Caco-2 (cell line): ENCODE measurements at regions not wholly inside any gene's neighbourhood (a gene's known extent, or its start where the extent isn't known, plus 50 kb on each side); places are given as distances from the start of the nearest gene placed in this dataset.

Experiments used
- BruUV-seq: library from RNA; stranded (reverse); fragments of 400-500 nt; replicated peaks from 2 replicates; lab custom pipeline; 2021; lab: Mats Ljungman, UMichigan
- CTCF ChIA-PET: fragments of 300-600 bp; sonication (Branson Sonifier 250); formaldehyde crosslinking; loops from one replicate; lab custom pipeline; 2022; ENCODE audit warnings: antibody characterized with exemption; lab: Charles Lee
- POLR2A ChIA-PET: fragments of 300-600 bp; sonication (Branson Sonifier 250); formaldehyde crosslinking; loops from one replicate; lab custom pipeline; 2022; ENCODE audit warnings: antibody characterized with exemption; lab: Charles Lee
- DNase-seq, 2 experiments: peaks; one replicate each; pipeline versions ENCODE4 v3.0.0 to v3.0.0-alpha.2; 2020 to 2022
- H3K27me3 ChIP-seq: replicated peaks from 2 replicates; pipeline ENCODE4 v1.6.0; 2011; ENCODE audit warnings: low read length; ENCODE audit not compliant: control insufficient read depth, insufficient read depth
- H3K36me3 ChIP-seq: 2 replicates; pipeline ENCODE4 v1.5.1; 2011; ENCODE audit warnings: low read length; ENCODE audit not compliant: control insufficient read depth, insufficient read depth
- H3K4me1 ChIP-seq: fragments of 250-450 bp; sonication (Bioruptor Pico); 2 replicates; pipeline ENCODE4 v1.5.1; 2020; ENCODE audit warnings: mild to moderate bottlenecking
- H3K4me3 ChIP-seq: 2 replicates; pipeline ENCODE4 v1.5.1; 2011; ENCODE audit warnings: low read depth, mild to moderate bottlenecking, control low read depth, low read length
- H3K9me3 ChIP-seq: fragments of 250-450 bp; sonication (Bioruptor Pico); 2 replicates; pipeline ENCODE4 v1.5.1; 2020; ENCODE audit warnings: mild to moderate bottlenecking, moderate library complexity
- H3K27ac Mint-ChIP-seq: one replicate; pipeline ENCODE4 v1.8.0; 2022; ENCODE audit warnings: mixed read lengths; ENCODE audit not compliant: unreplicated experiment
- H3K27me3 Mint-ChIP-seq: one replicate; pipeline ENCODE4 v1.8.0; 2022; ENCODE audit warnings: mixed read lengths; ENCODE audit not compliant: insufficient read depth, unreplicated experiment
- H3K36me3 Mint-ChIP-seq: one replicate; pipeline ENCODE4 v1.8.0; 2022; ENCODE audit warnings: mild to moderate bottlenecking, mixed read lengths; ENCODE audit not compliant: insufficient read depth, unreplicated experiment
- H3K4me1 Mint-ChIP-seq: one replicate; pipeline ENCODE4 v1.8.0; 2022; ENCODE audit warnings: low read depth, mixed read lengths; ENCODE audit not compliant: unreplicated experiment
- H3K4me3 Mint-ChIP-seq: one replicate; pipeline ENCODE4 v1.8.0; 2022; ENCODE audit warnings: mild to moderate bottlenecking, moderate library complexity, mixed read lengths; ENCODE audit not compliant: unreplicated experiment
- H3K9me3 Mint-ChIP-seq: one replicate; pipeline ENCODE4 v1.8.0; 2022; ENCODE audit warnings: mixed read lengths; ENCODE audit not compliant: unreplicated experiment
- intact Hi-C: fragments of 100-400 bp; cut with micrococcal nuclease; formaldehyde crosslinking; loops from one replicate; pipeline ENCODE4 v1.10.0; 2022; ENCODE audit not compliant: unreplicated experiment
- TF ChIP-seq, protein P1 (sequence below), 2 experiments: fragments of 200-600 bp in 1 of 2; IDR thresholded peaks; 1 replicate in 1 of 2; 2 replicates in 1 of 2; pipeline versions ENCODE4 v1.5.1 to v1.8.0; 2011 to 2022; ENCODE audit warnings: antibody characterized with exemption in 1 of 2, control low read depth in 1 of 2, inconsistent platforms in 1 of 2, low read depth in 1 of 2, low read length in 1 of 2, mild to moderate bottlenecking in 1 of 2, moderate library complexity in 1 of 2; ENCODE audit not compliant: insufficient read depth in 1 of 2, severe bottlenecking in 1 of 2, unreplicated experiment in 1 of 2

DNA sequence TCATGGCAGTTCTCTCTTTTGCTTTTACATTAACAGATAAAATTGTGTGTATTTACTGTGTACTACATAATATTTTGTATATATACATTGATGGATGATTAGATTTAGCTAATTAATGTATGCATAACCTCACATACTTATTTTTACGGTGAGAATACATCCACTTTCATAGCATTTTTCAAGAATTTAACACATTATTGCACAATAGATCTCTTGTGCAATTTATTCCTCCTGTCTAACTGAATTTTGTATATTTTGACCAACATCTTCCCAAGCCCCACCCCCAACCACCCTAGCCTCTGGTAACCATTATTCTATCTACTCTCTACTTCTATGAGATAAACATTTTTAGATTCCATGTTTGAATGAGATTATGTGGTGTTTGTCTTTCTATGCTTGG is 194.7 kb downstream of the RBM26 start:
- Histone ChIP-seq H3K4me3 (no peak overlapping the region), H3K9me3 (no peaks in the 10 kb centered on the region), H3K4me1 (no peaks in the 10 kb centered on the region), H3K27me3 (no peaks in the 10 kb centered on the region; the same call in 1 of the 2 replicates), H3K36me3 (no peaks in the 10 kb centered on the region)
- Mint-ChIP-seq H3K27me3 (peaks cover 13% of the 10 kb centered on the region), H3K36me3 (no peaks in the 10 kb centered on the region), H3K27ac (no peak overlapping the region), H3K9me3 (no peaks in the 10 kb centered on the region), H3K4me3 (no peak overlapping the region), H3K4me1 (peaks cover 12% of the 10 kb centered on the region)
- DNase-seq = no peak
- CTCF ChIA-PET = no interaction called here
- intact Hi-C loops = no loop called here
- POLR2A ChIA-PET = no interaction called here
- BruUV-seq = no TSS peak
- TF ChIP-seq, protein P1, sequence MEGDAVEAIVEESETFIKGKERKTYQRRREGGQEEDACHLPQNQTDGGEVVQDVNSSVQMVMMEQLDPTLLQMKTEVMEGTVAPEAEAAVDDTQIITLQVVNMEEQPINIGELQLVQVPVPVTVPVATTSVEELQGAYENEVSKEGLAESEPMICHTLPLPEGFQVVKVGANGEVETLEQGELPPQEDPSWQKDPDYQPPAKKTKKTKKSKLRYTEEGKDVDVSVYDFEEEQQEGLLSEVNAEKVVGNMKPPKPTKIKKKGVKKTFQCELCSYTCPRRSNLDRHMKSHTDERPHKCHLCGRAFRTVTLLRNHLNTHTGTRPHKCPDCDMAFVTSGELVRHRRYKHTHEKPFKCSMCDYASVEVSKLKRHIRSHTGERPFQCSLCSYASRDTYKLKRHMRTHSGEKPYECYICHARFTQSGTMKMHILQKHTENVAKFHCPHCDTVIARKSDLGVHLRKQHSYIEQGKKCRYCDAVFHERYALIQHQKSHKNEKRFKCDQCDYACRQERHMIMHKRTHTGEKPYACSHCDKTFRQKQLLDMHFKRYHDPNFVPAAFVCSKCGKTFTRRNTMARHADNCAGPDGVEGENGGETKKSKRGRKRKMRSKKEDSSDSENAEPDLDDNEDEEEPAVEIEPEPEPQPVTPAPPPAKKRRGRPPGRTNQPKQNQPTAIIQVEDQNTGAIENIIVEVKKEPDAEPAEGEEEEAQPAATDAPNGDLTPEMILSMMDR (IDR thresholded peaks at IDR 0.05; ENCODE audit: insufficient read depth in 1 of 2, low read depth in 1 of 2, low read length in 1 of 2, severe bottlenecking in 1 of 2, unreplicated experiment in 1 of 2) = no peak

DNA sequence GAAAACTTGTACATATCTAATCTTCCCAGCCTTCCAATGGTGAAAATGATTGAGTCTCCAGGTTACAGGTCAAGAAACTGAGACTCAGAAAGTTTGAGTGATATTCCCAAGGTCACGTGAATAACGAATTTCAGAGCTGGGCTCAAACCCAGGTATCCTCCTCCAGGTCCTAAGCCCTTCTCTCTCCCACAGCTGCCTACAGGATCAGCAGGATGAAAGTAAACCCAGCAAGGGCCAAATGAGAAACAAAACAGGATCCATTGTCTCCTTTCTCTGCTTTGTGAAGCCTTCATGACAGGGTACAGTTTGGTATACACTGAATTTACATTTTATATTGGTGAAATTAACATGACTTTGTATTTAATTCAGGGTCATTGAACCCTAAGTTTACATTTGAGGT is 208.1 kb downstream of the RBM26 start:
- Histone ChIP-seq H3K4me3 (no peak overlapping the region), H3K4me1 (no peaks in the 10 kb centered on the region), H3K9me3 (no peaks in the 10 kb centered on the region), H3K27me3 (no peaks in the 10 kb centered on the region), H3K36me3 (no peaks in the 10 kb centered on the region)
- peaks cover 4% of the 10 kb centered on the region for H3K27me3 Mint-ChIP-seq
- H3K27ac Mint-ChIP-seq = no peak overlapping the region
- no peaks in the 10 kb centered on the region for H3K36me3 Mint-ChIP-seq
- no peaks in the 10 kb centered on the region for H3K4me1 Mint-ChIP-seq
- POLR2A ChIA-PET = no interaction called here
- no peaks in the 10 kb centered on the region for H3K9me3 Mint-ChIP-seq
- no peak overlapping the region for H3K4me3 Mint-ChIP-seq
- intact Hi-C loops = no loop called here
- CTCF ChIA-PET = no interaction called here
- no peak for DNase-seq
- no TSS peak for BruUV-seq
- TF ChIP-seq, protein P1 (IDR thresholded peaks at IDR 0.05; ENCODE audit: insufficient read depth in 1 of 2, low read depth in 1 of 2, low read length in 1 of 2, severe bottlenecking in 1 of 2, unreplicated experiment in 1 of 2) = no peak

DNA sequence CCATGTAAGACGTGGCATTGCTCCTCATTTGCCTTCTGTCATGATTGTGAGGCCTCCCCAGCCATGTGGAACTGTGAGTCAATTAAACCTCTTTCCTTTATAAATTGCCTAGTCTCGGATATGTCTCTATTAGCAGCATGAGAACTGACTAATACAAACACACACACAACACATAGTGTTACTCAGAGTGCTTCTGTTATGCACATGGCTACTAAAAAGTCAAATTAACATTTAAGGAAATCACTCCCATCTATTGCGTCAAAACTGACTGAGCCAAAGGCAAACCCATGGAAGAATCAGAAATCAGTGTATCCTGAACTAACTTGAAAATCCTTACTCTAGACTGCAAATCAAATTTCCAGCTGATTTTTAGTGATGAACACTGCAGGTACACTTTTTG is 209.2 kb downstream of the RBM26 start:
- BruUV-seq = no TSS peak

More for the DNA sequence above, 209.2 kb downstream of the RBM26 start:
- H3K9me3 Mint-ChIP-seq = no peaks in the 10 kb centered on the region
- no peaks in the 10 kb centered on the region for H3K4me1 Mint-ChIP-seq
- Histone ChIP-seq H3K36me3 (no peaks in the 10 kb centered on the region), H3K27me3 (no peaks in the 10 kb centered on the region), H3K9me3 (no peaks in the 10 kb centered on the region), H3K4me3 (no peak overlapping the region), H3K4me1 (no peaks in the 10 kb centered on the region)
- intact Hi-C loops = no loop called here
- no peaks in the 10 kb centered on the region for H3K36me3 Mint-ChIP-seq
- H3K27ac Mint-ChIP-seq = no peak overlapping the region
- POLR2A ChIA-PET = no interaction called here
- TF ChIP-seq, protein P1 (IDR thresholded peaks at IDR 0.05; ENCODE audit: insufficient read depth in 1 of 2, low read depth in 1 of 2, low read length in 1 of 2, severe bottlenecking in 1 of 2, unreplicated experiment in 1 of 2) = no peak
- CTCF ChIA-PET = no interaction called here
- peaks cover 5% of the 10 kb centered on the region for H3K27me3 Mint-ChIP-seq
- no peak for DNase-seq
- no peak overlapping the region for H3K4me3 Mint-ChIP-seq
